H1 (cell line): ENCODE measurements at regions not wholly inside any gene's neighbourhood (a gene's known extent, or its start where the extent isn't known, plus 50 kb on each side); places are given as distances from the start of the nearest gene placed in this dataset.

Experiments
- CTCF ChIA-PET: fragments of 300-600 bp; sonication (Branson Sonifier 250); formaldehyde crosslinking; loops from one replicate; lab custom pipeline; 2021; ENCODE audit not compliant: partially characterized antibody; lab: Charles Lee
- POLR2A ChIA-PET: fragments of 300-600 bp; sonication (Branson Sonifier 250); formaldehyde crosslinking; loops from one replicate; lab custom pipeline; 2021; ENCODE audit warnings: inconsistent platforms; ENCODE audit not compliant: partially characterized antibody; lab: Charles Lee
- DNase-seq, 2 experiments: peaks; one replicate each; pipeline versions ENCODE4 v3.0.0 to v3.0.0-alpha.2; 2010 to 2022; ENCODE audit warnings: low spot score in 2 of 2, low read depth in 1 of 2, mixed read lengths in 1 of 2
- FAIRE-seq: peaks from 2 replicates; lab custom pipeline; 2011; peaks lifted over from hg19 to GRCh38; lab: Jason Lieb, UNC
- H2AFZ ChIP-seq: 2 replicates; pipeline ENCODE4 v1.8.1; 2012; ENCODE audit warnings: low read length, inconsistent platforms
- H2AK5ac ChIP-seq: 2 replicates; pipeline ENCODE4 v1.6.1; 2013; ENCODE audit warnings: low read depth, low read length
- H2BK120ac ChIP-seq: replicated peaks from 2 replicates; pipeline ENCODE3; 2013; ENCODE audit warnings: low read depth, low read length, inconsistent platforms
- H2BK12ac ChIP-seq: 2 replicates; pipeline ENCODE4 v1.6.1; 2013; ENCODE audit warnings: low read depth, low read length
- H2BK15ac ChIP-seq: 2 replicates; pipeline ENCODE4 v1.6.1; 2013; ENCODE audit warnings: low read length
- H2BK20ac ChIP-seq: 2 replicates; pipeline ENCODE4 v1.6.1; 2013; ENCODE audit warnings: low read length
- H2BK5ac ChIP-seq: 2 replicates; pipeline ENCODE4 v1.6.1; 2013; ENCODE audit warnings: low read depth, low read length
- H3K14ac ChIP-seq: 2 replicates; pipeline ENCODE4 v1.6.1; 2013; ENCODE audit warnings: inconsistent platforms; ENCODE audit not compliant: insufficient read length
- H3K18ac ChIP-seq: 2 replicates; pipeline ENCODE4 v1.6.1; 2013; ENCODE audit warnings: low read length; ENCODE audit errors: extremely low read depth
- H3K23ac ChIP-seq: 2 replicates; pipeline ENCODE4 v1.6.1; 2013; ENCODE audit warnings: inconsistent platforms; ENCODE audit not compliant: insufficient read length
- H3K23me2 ChIP-seq: 2 replicates; pipeline ENCODE4 v1.6.1; 2013; ENCODE audit warnings: low read depth, low read length
- H3K27ac ChIP-seq: 2 replicates; pipeline ENCODE4 v1.6.1; 2011; ENCODE audit warnings: low read depth, low read length, inconsistent platforms
- H3K27me3 ChIP-seq, 4 experiments: replicated peaks in 1 of 4; 1 replicate in 1 of 4; 2 replicates in 3 of 4; pipeline versions ENCODE4 v1.6.1 to v1.8.1; 2011 to 2013; ENCODE audit warnings: low read length in 3 of 4, mild to moderate bottlenecking in 3 of 4, inconsistent platforms in 2 of 4, mixed read lengths in 2 of 4, moderate library complexity in 1 of 4; ENCODE audit not compliant: control insufficient read depth in 3 of 4, insufficient read depth in 3 of 4; ENCODE audit errors: extremely low read depth in 1 of 4
- H3K36me3 ChIP-seq, 4 experiments: 2 replicates each; pipeline versions ENCODE4 v1.6.1 to v1.8.1; 2011 to 2013; ENCODE audit warnings: mild to moderate bottlenecking in 4 of 4, low read length in 3 of 4, moderate library complexity in 2 of 4, control low read depth in 1 of 4, inconsistent platforms in 1 of 4; ENCODE audit not compliant: insufficient read depth in 4 of 4, control insufficient read depth in 2 of 4
- H3K4ac ChIP-seq: replicated peaks from 2 replicates; pipeline ENCODE3; 2013; ENCODE audit warnings: low read length, low read depth, mixed read lengths, inconsistent platforms; ENCODE audit not compliant: insufficient read length
- H3K4me1 ChIP-seq, 4 experiments: replicated peaks in 1 of 4; 1 replicate in 1 of 4; 2 replicates in 3 of 4; pipeline versions ENCODE4 v1.6.1 to v1.8.1; 2011 to 2013; ENCODE audit warnings: low read length in 3 of 4, inconsistent platforms in 2 of 4, mixed read lengths in 1 of 4; ENCODE audit not compliant: insufficient read depth in 4 of 4, control insufficient read depth in 3 of 4
- H3K4me2 ChIP-seq, 2 experiments: 2 replicates each; pipeline versions ENCODE4 v1.6.1 to v1.8.1; 2011 to 2013; ENCODE audit warnings: low read depth in 2 of 2, low read length in 2 of 2, control low read depth in 1 of 2, inconsistent platforms in 1 of 2, mild to moderate bottlenecking in 1 of 2; ENCODE audit not compliant: insufficient read depth in 1 of 2
- H3K4me3 ChIP-seq, 4 experiments: fragments of 200-600, 300-600 bp in 1 of 4; sonication (generic), shearing (Covaris generic), sonication (Bioruptor Twin) in 1 of 4; 2 replicates each; pipeline versions ENCODE4 v1.5.1 to v1.8.1; 2011 to 2016; ENCODE audit warnings: low read length in 4 of 4, low read depth in 3 of 4, control low read depth in 2 of 4, inconsistent platforms in 2 of 4, mild to moderate bottlenecking in 2 of 4, mixed read lengths in 1 of 4, moderate library complexity in 1 of 4; ENCODE audit not compliant: insufficient read depth in 2 of 4; ENCODE audit errors: extremely low read depth in 1 of 4
- H3K56ac ChIP-seq: replicated peaks from 2 replicates; pipeline ENCODE3; 2013; ENCODE audit warnings: low read depth, mild to moderate bottlenecking, mixed read lengths, low read length, inconsistent platforms; ENCODE audit not compliant: insufficient read length
- H3K79me1 ChIP-seq: 2 replicates; pipeline ENCODE4 v1.6.1; 2013; ENCODE audit warnings: low read depth, low read length, control low read depth
- H3K79me2 ChIP-seq, 2 experiments: 2 replicates each; pipeline versions ENCODE4 v1.6.1 to v1.8.1; 2012 to 2013; ENCODE audit warnings: low read length in 2 of 2, mild to moderate bottlenecking in 2 of 2, inconsistent platforms in 1 of 2; ENCODE audit not compliant: insufficient read depth in 2 of 2, control insufficient read depth in 1 of 2
- H3K9ac ChIP-seq, 4 experiments: replicated peaks in 1 of 4; 1 replicate in 1 of 4; 2 replicates in 3 of 4; pipeline versions ENCODE4 v1.6.1 to v1.8.1; 2011 to 2013; ENCODE audit warnings: low read depth in 3 of 4, low read length in 3 of 4, control low read depth in 2 of 4, mild to moderate bottlenecking in 2 of 4, moderate library complexity in 2 of 4, inconsistent platforms in 1 of 4; ENCODE audit errors: extremely low read depth in 1 of 4
- H3K9me3 ChIP-seq, 2 experiments: 2 replicates each; pipeline versions ENCODE4 v1.6.1 to v1.8.1; 2012 to 2013; ENCODE audit warnings: mild to moderate bottlenecking in 2 of 2, moderate library complexity in 2 of 2, control low read depth in 1 of 2, inconsistent platforms in 1 of 2, low read depth in 1 of 2, low read length in 1 of 2, mixed read lengths in 1 of 2; ENCODE audit not compliant: insufficient read depth in 2 of 2
- H4K20me1 ChIP-seq, 2 experiments: replicated peaks in 1 of 2; 2 replicates each; pipeline versions ENCODE3 to v1.8.1; 2011 to 2013; ENCODE audit warnings: inconsistent platforms in 2 of 2, low read length in 2 of 2, mild to moderate bottlenecking in 1 of 2; ENCODE audit not compliant: insufficient read depth in 2 of 2, control insufficient read depth in 1 of 2
- H4K5ac ChIP-seq: 2 replicates; pipeline ENCODE4 v1.6.1; 2013; ENCODE audit warnings: low read length, low read depth, mixed read lengths, inconsistent platforms; ENCODE audit not compliant: insufficient read length
- H4K8ac ChIP-seq: 2 replicates; pipeline ENCODE4 v1.8.0; 2013; ENCODE audit warnings: mild to moderate bottlenecking, moderate library complexity, low read length, inconsistent platforms; ENCODE audit not compliant: insufficient read depth; ENCODE audit errors: extremely low read depth
- H4K91ac ChIP-seq: replicated peaks from 2 replicates; pipeline ENCODE3; 2013; ENCODE audit warnings: low read length, mixed read lengths, inconsistent platforms; ENCODE audit not compliant: insufficient read length
- CEBPB ChIP-seq: IDR thresholded peaks from 2 replicates; pipeline ENCODE4 v1.6.1; 2012; ENCODE audit warnings: low read depth, low read length
- FOSL1 ChIP-seq: IDR thresholded peaks from 2 replicates; pipeline ENCODE4 v1.6.1; 2011; ENCODE audit warnings: mild to moderate bottlenecking, low read depth, low read length, moderate library complexity; ENCODE audit not compliant: insufficient read depth
- HDAC2 ChIP-seq, 2 experiments: fragments of 300-600 bp in 1 of 2; sonication (generic) in 1 of 2; IDR thresholded peaks; 2 replicates each; pipeline ENCODE4 v1.6.1; 2011 to 2012; ENCODE audit warnings: low read depth in 2 of 2, low read length in 2 of 2, mild to moderate bottlenecking in 2 of 2, moderate library complexity in 2 of 2, borderline replicate concordance in 1 of 2, inconsistent platforms in 1 of 2
- JUN ChIP-seq: IDR thresholded peaks from 2 replicates; pipeline ENCODE4 v1.6.1; 2011; ENCODE audit warnings: low read depth, mild to moderate bottlenecking, improper control_type of control experiment, low read length
- POLR2AphosphoS5 ChIP-seq: IDR thresholded peaks from 2 replicates; pipeline ENCODE4 v1.6.1; 2011; ENCODE audit warnings: low read depth, low read length
- RBBP5 ChIP-seq: IDR thresholded peaks from 2 replicates; pipeline ENCODE4 v1.7.1; 2012; ENCODE audit warnings: low read depth, mild to moderate bottlenecking, inconsistent platforms, low read length, moderate library complexity, borderline replicate concordance
- TEAD4 ChIP-seq: IDR thresholded peaks from 2 replicates; pipeline ENCODE4 v1.6.1; 2012; ENCODE audit warnings: low read depth, low read length, inconsistent platforms, mixed read lengths
- YY1 ChIP-seq: IDR thresholded peaks from 2 replicates; pipeline ENCODE4 v1.6.1; 2011; ENCODE audit warnings: low read depth, mild to moderate bottlenecking, low read length
- WGBS, 2 experiments: shearing (Covaris generic) in 1 of 2; methylation state at CpG; one replicate each; pipeline versions ENCODE4 v1.1.6 to v1.1.7; 2013 to 2015; ENCODE audit warnings: low lambda C conversion rate in 2 of 2, mixed read lengths in 2 of 2, inconsistent platforms in 1 of 2, low coverage in 1 of 2, missing lambda C conversion rate in 1 of 2; ENCODE audit not compliant: insufficient replicate concordance in 2 of 2, insufficient coverage in 1 of 2, insufficient read length in 1 of 2; ENCODE audit errors: extremely low coverage in 1 of 2, missing lambda C conversion rate in 1 of 2; 5-methylcytosine and 5-hydroxymethylcytosine counted together

DNA sequence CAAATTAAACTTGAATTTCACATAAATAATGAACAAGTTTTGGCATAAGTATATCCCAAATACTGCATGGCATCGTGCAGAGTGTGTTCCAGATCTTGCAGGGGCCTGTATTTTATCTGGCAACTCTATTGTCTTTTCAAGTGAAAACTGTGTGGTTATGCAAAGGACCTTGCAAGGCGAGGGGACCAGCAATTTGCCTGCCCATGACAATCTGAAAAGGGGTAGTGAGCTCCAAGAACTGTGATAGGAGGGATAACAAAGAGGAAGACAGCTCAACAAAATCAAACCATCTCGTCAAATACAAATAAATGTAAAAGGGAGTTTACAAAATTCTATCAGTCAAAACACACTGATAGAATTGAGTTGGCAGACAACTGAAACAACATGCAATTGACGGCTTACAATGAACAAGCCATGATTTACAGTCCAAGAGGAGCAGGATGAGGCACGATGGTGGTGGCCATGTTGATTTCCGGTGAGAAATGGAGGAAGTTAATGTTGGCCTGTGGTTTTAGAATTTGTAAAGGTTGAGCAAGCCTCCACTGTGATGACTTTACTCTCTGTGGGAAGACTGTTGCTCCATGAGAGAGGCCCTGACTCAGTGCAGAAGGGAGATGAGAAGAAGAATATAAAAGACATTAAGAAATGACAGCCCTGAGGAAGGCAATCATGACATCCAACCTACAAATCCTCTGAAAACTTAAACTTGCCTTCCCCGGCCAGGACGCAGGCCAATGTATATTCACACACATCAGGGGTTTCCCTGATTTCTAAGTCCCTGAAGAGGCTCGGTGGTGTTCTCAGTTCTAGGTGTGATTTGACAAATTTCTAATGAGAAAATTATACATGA, 132.2 kb downstream of the ADSS2 start:
- no peak overlapping the region for H3K23ac ChIP-seq
- H3K4me1 ChIP-seq, result 0 out of 7 replicates have a peak, but pooled peaks cover 0 to 3% (median 0%) of the 10 kb centered on the region in 4 experiments
- no peak overlapping the region for H2BK20ac ChIP-seq
- H4K91ac ChIP-seq, result no peak overlapping the region
- FAIRE-seq, result no peak
- H2BK5ac ChIP-seq, result no peak overlapping the region
- no peaks in the 10 kb centered on the region for H3K23me2 ChIP-seq
- no peak overlapping the region for H2AK5ac ChIP-seq
- ChIA-PET POLR2A (no interaction called here), CTCF (no interaction called here)
- H2BK15ac ChIP-seq, result no peak overlapping the region
- WGBS, 2 experiments, result 86% methylated on average over 9 of the region's 9 CpGs; no CpG with 5 or more reads in 1 of the 2 experiments
- H3K56ac ChIP-seq, result no peak overlapping the region
- DNase-seq, result no peak
- H3K4me2 ChIP-seq, result no peak overlapping the region
- H3K14ac ChIP-seq, result no peak overlapping the region
- H2BK120ac ChIP-seq, result no peak overlapping the region
- H3K79me2 ChIP-seq, result no peaks in the 10 kb centered on the region
- H3K79me1 ChIP-seq, result no peaks in the 10 kb centered on the region
- peak overlapping the region; percentile 87 for H2AFZ ChIP-seq
- no peak overlapping the region for H4K5ac ChIP-seq
- no peaks in the 10 kb centered on the region for H3K9me3 ChIP-seq
- H3K27ac ChIP-seq, result no peak overlapping the region
- H3K4me3 ChIP-seq, result no peak overlapping the region
- H2BK12ac ChIP-seq, result no peak overlapping the region
- peak overlapping the region; percentile 5 for H3K4ac ChIP-seq
- no peaks in the 10 kb centered on the region for H4K20me1 ChIP-seq
- no peaks in the 10 kb centered on the region for H3K36me3 ChIP-seq
- H3K27me3 ChIP-seq, result no peaks in the 10 kb centered on the region
- H3K9ac ChIP-seq, result no peak overlapping the region
- H4K8ac ChIP-seq, result no peak overlapping the region
- TF ChIP-seq RBBP5 (no peak), FOSL1 (no peak), TEAD4 (no peak), POLR2AphosphoS5 (no peak), YY1 (0 out of 2 replicates have a peak, but pooled peaks have one; percentile 48), JUN (no peak), CEBPB (no peak), HDAC2 (IDR thresholded peaks at IDR 0.05; ENCODE audit: borderline replicate concordance in 1 of 2, low read depth in 2 of 2, low read length in 2 of 2) (no peak)
- no peak overlapping the region for H3K18ac ChIP-seq
